GM19467 (cell line): ENCODE measurements at regions not wholly inside any gene's neighbourhood (a gene's known extent, or its start where the extent isn't known, plus 50 kb on each side); places are given as distances from the start of the nearest gene placed in this dataset.

Source experiments
- ATAC-seq: cut with Tn5 transposase; IDR thresholded peaks from one replicate; pipeline ENCODE4 v1.9.1; 2021; ENCODE audit warnings: mild to moderate bottlenecking, moderate library complexity; ENCODE audit not compliant: unreplicated experiment

- ATAC-seq: no peak
These were observed 679.2 kb downstream of the NLGN4X start for GRCh38 chrX:5549512-5549911.

- no peak for ATAC-seq
These were observed 691.6 kb downstream of the NLGN4X start for GRCh38 chrX:5537098-5537497.

GRCh38 chrX:5536261-5536660 lies 692.4 kb downstream of the NLGN4X start:
- no peak for ATAC-seq

- no peak for ATAC-seq
These were observed 700.6 kb downstream of the NLGN4X start for GRCh38 chrX:5528057-5528456.

- ATAC-seq: no peak
These were observed 702.5 kb downstream of the NLGN4X start for GRCh38 chrX:5526191-5526590.

GRCh38 chrX:5490786-5491563 lies 737.7 kb downstream of the NLGN4X start:
- no peak for ATAC-seq

- ATAC-seq: no peak
These were observed 754.4 kb downstream of the NLGN4X start for GRCh38 chrX:5474282-5474681.

- ATAC-seq: no peak
These were observed 770.3 kb downstream of the NLGN4X start for GRCh38 chrX:5458300-5458842.

- ATAC-seq: no peak
These were observed 779.3 kb downstream of the NLGN4X start for GRCh38 chrX:5449323-5449722.

- no peak for ATAC-seq
These were observed 796.8 kb downstream of the NLGN4X start for GRCh38 chrX:5431823-5432222.

GRCh38 chrX:5425119-5425518 lies 803.5 kb downstream of the NLGN4X start:
- ATAC-seq: no peak

GRCh38 chrX:5417381-5417780 lies 811.3 kb downstream of the NLGN4X start:
- no peak for ATAC-seq

GRCh38 chrX:5415738-5416137 lies 812.9 kb downstream of the NLGN4X start:
- ATAC-seq: no peak

- no peak for ATAC-seq
These were observed 819.6 kb downstream of the NLGN4X start for GRCh38 chrX:5409106-5409505.

GRCh38 chrX:5402461-5402860 lies 826.2 kb downstream of the NLGN4X start:
- ATAC-seq: no peak

GRCh38 chrX:5399403-5399802 lies 829.3 kb downstream of the NLGN4X start:
- no peak for ATAC-seq

- ATAC-seq: no peak
These were observed 831.3 kb downstream of the NLGN4X start for GRCh38 chrX:5397409-5397808.

GRCh38 chrX:5390376-5390775 lies 838.3 kb downstream of the NLGN4X start:
- ATAC-seq: no peak

- ATAC-seq: no peak
These were observed 840.6 kb downstream of the NLGN4X start for GRCh38 chrX:5388087-5388486.

GRCh38 chrX:5380426-5380825 lies 848.2 kb downstream of the NLGN4X start:
- no peak for ATAC-seq

GRCh38 chrX:5341902-5342301 lies 886.8 kb downstream of the NLGN4X start:
- ATAC-seq: no peak

- ATAC-seq: no peak
These were observed 891.5 kb downstream of the NLGN4X start for GRCh38 chrX:5337160-5337559.

- no peak for ATAC-seq
These were observed 904.1 kb downstream of the NLGN4X start for GRCh38 chrX:5324546-5324945.
